ENCODE measurements at regions not wholly inside any gene's neighbourhood (a gene's known extent, or its start where the extent isn't known, plus 50 kb on each side); places are given as distances from the start of the nearest gene placed in this dataset.

DNA sequence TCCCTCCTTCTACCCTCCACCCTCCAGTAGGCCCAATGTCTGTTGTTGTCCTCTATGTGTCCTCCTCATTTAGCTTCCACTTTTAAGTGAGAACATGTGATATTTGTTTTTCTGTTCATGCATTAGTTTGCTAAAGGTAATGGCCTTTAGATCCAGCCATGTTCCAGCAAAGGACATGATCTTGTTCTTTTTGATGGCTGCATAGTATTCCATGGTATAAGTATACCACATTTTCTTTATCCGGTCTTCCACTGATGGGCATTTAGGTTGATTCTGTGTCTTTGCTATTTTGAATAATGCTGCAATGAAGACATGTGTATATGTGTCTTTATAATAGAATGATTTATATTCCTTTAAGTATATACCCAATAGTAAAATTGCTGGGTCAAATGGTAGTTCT lies 232.5 kb upstream of the PRR16 start:
- Histone ChIP-seq H3K27ac (no peak overlapping the region), H3K27me3 (ENCODE audit: insufficient read depth, low read depth, severe bottlenecking) (no peaks in the 10 kb centered on the region), H3K36me3 (no peaks in the 10 kb centered on the region), H3K9me3 (ENCODE audit: severe bottlenecking) (no peaks in the 10 kb centered on the region), H3K4me3 (ENCODE audit: low read depth, low read length) (no peak overlapping the region)
- TF ChIP-seq, protein P1, sequence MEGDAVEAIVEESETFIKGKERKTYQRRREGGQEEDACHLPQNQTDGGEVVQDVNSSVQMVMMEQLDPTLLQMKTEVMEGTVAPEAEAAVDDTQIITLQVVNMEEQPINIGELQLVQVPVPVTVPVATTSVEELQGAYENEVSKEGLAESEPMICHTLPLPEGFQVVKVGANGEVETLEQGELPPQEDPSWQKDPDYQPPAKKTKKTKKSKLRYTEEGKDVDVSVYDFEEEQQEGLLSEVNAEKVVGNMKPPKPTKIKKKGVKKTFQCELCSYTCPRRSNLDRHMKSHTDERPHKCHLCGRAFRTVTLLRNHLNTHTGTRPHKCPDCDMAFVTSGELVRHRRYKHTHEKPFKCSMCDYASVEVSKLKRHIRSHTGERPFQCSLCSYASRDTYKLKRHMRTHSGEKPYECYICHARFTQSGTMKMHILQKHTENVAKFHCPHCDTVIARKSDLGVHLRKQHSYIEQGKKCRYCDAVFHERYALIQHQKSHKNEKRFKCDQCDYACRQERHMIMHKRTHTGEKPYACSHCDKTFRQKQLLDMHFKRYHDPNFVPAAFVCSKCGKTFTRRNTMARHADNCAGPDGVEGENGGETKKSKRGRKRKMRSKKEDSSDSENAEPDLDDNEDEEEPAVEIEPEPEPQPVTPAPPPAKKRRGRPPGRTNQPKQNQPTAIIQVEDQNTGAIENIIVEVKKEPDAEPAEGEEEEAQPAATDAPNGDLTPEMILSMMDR (IDR thresholded peaks at IDR 0.05; ENCODE audit: low read depth, low read length): no peak
- DNase-seq: no peak

DNA sequence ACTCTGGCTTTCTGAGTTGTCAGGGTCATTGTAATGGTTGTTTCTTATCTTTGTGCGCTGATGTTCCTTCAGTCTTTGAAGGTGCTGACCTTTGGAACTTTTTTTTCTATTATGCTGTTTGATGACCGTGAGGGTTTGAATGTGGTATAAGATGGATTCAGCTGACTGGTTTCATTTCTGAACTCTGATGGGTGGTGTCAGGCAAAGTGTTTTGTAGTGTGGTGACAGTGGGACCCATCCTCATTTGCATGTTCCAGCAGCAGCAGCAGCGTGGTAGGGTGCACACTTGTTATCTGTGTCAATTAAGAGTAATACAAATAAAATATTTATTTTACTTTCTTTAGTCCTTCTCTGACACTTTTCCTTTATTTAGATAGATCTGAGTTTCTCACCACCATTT lies 227.7 kb upstream of the PRR16 start:
- Histone ChIP-seq H3K27ac (no peak overlapping the region), H3K9me3 (ENCODE audit: severe bottlenecking) (no peaks in the 10 kb centered on the region), H3K4me3 (ENCODE audit: low read depth, low read length) (no peak overlapping the region), H3K27me3 (ENCODE audit: insufficient read depth, low read depth, severe bottlenecking) (no peaks in the 10 kb centered on the region), H3K36me3 (no peaks in the 10 kb centered on the region)
- no peak for DNase-seq
- TF ChIP-seq, protein P1 (IDR thresholded peaks at IDR 0.05; ENCODE audit: low read depth, low read length): no peak

DNA sequence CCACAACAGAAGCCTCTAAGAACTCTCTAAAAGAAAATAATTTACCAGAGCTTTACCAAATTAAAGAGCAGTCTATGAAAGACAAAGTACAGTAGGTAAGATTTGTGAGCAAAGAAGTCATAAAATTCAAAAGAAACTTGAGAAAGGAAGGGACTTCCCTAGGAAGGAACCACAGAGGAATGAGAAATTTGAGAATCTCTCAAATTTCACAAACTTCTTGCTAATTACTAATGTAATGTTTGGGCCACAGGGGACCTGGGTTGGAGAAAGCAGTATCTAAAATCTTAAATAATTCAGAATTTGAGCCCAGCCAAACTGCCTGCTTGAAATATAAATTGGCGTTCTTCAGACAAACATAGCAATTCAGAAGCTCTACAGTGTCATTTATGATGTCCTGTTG lies 225.0 kb upstream of the PRR16 start:
- Histone ChIP-seq H3K4me3 (ENCODE audit: low read depth, low read length) (no peak overlapping the region), H3K27ac (no peak overlapping the region), H3K27me3 (ENCODE audit: insufficient read depth, low read depth, severe bottlenecking) (no peaks in the 10 kb centered on the region), H3K9me3 (ENCODE audit: severe bottlenecking) (no peaks in the 10 kb centered on the region), H3K36me3 (no peaks in the 10 kb centered on the region)
- no peak for DNase-seq
- TF ChIP-seq, protein P1 (IDR thresholded peaks at IDR 0.05; ENCODE audit: low read depth, low read length): no peak

DNA sequence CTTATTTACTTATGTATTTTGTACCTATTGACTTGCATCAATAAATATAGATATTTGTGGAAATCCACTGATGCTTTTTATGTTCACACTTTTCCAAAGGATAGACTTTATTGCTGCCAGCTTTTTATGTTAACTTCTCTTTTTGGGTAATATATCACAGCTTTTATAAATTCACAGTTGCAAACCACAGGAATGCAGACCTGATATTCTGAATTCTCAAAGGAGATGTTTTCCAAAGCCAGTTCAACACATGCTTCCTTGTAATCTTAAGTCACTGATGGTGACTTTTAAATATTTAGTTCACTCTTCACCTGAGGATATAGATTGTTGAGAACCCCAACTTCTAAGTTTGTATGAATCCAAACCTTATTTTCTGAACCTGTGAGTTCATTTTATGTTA lies 223.4 kb upstream of the PRR16 start:
- H3K4me3 ChIP-seq (ENCODE audit: low read depth, low read length): no peak overlapping the region
- no peaks in the 10 kb centered on the region for H3K9me3 ChIP-seq (ENCODE audit: severe bottlenecking)
- TF ChIP-seq, protein P1 (IDR thresholded peaks at IDR 0.05; ENCODE audit: low read depth, low read length): no peak
- no peak overlapping the region for H3K27ac ChIP-seq
- H3K36me3 ChIP-seq: no peaks in the 10 kb centered on the region
- no peaks in the 10 kb centered on the region for H3K27me3 ChIP-seq (ENCODE audit: insufficient read depth, low read depth, severe bottlenecking)
- DNase-seq: no peak

DNA sequence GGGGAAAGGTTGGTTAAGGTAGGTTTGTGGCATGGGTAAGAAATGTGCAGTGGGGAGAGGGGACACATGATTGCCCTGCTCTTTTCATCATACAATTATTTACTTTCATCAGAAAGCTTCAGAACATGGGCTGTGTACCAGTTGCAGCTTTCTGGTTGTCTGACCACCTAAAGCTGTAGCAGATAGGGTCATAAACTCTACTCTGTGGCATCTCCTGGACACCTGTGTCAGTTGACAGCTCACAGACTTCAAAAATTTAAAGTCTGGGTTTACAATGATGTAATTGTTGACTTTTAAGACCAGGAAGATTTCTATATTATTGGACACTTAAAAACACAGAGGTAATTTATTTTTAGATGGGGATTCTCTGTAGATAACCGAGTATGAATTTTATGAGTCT lies 222.7 kb upstream of the PRR16 start:
- H3K9me3 ChIP-seq (ENCODE audit: severe bottlenecking): no peaks in the 10 kb centered on the region
- no peaks in the 10 kb centered on the region for H3K27me3 ChIP-seq (ENCODE audit: insufficient read depth, low read depth, severe bottlenecking)
- H3K36me3 ChIP-seq: no peaks in the 10 kb centered on the region
- no peak for DNase-seq
- TF ChIP-seq, protein P1 (IDR thresholded peaks at IDR 0.05; ENCODE audit: low read depth, low read length): no peak
- no peak overlapping the region for H3K27ac ChIP-seq
- no peak overlapping the region for H3K4me3 ChIP-seq (ENCODE audit: low read depth, low read length)

DNA sequence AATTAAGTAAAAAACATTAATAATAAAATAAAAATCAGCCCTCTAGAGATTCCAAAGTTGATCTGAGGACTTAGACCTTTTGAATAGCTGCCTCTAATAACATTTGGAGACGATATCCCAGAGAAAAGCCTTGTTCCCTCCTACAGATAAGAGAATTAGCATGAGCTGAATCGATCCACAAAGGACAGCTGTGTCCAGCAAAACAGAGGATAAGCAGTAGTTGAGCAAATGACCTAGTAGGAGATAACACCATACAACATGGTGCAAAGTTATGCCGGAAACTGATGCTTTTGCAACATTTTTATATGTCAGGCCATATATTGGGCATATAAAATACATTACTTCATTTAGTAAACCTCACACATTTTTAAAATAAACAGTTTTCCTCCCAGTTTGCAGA lies 212.2 kb upstream of the PRR16 start:
- H3K4me3 ChIP-seq (ENCODE audit: low read depth, low read length): no peak overlapping the region

More for the DNA sequence above, 212.2 kb upstream of the PRR16 start:
- no peaks in the 10 kb centered on the region for H3K36me3 ChIP-seq
- H3K27me3 ChIP-seq (ENCODE audit: insufficient read depth, low read depth, severe bottlenecking): no peaks in the 10 kb centered on the region
- no peaks in the 10 kb centered on the region for H3K9me3 ChIP-seq (ENCODE audit: severe bottlenecking)
- DNase-seq: peak; percentile 26
- TF ChIP-seq, protein P1 (IDR thresholded peaks at IDR 0.05; ENCODE audit: low read depth, low read length): no peak
- no peak overlapping the region for H3K27ac ChIP-seq

Measured in WERI-Rb-1 (cell line).